Adrenal gland (tissue), 9 donors: ENCODE measurements at regions not wholly inside any gene's neighbourhood (a gene's known extent, or its start where the extent isn't known, plus 50 kb on each side); places are given as distances from the start of the nearest gene placed in this dataset.

Source experiments
- DNase-seq, 7 donors: peaks; one replicate each; pipeline ENCODE4 v3.0.0-alpha.2; 2019 to 2020
- H3K27ac ChIP-seq, 5 donors: fragments of 200-600 bp; sonication (generic) in 4 of 5; 1 replicate in 3 of 5; 2 replicates in 2 of 5; pipeline versions ENCODE4 v1.5.1 to v1.8.0; 2016 to 2020; ENCODE audit warnings: mild to moderate bottlenecking in 1 of 5
- H3K27me3 ChIP-seq: fragments of 200-600 bp; 2 replicates; pipeline ENCODE4 v1.8.0; 2021
- H3K36me3 ChIP-seq, 2 donors: fragments of 200-600 bp; replicated peaks in 1 of 2; 1 replicate in 1 of 2; 2 replicates in 1 of 2; pipeline versions ENCODE4 v1.5.1 to v1.8.0; 2018 to 2022
- H3K4me1 ChIP-seq, 2 donors: fragments of 200-600 bp; replicated peaks in 1 of 2; 1 replicate in 1 of 2; 2 replicates in 1 of 2; pipeline versions ENCODE4 v1.5.1 to v1.8.0; 2018 to 2021
- H3K4me3 ChIP-seq, 4 donors: fragments of 200-600 bp; sonication (generic) in 3 of 4; one replicate each; pipeline ENCODE4 v1.5.1; 2016 to 2018
- H3K9me3 ChIP-seq, 3 donors: fragments of 200-600 bp; sonication (generic) in 1 of 3; replicated peaks in 1 of 3; 1 replicate in 2 of 3; 2 replicates in 1 of 3; pipeline versions ENCODE4 v1.5.1 to v1.8.0; 2016 to 2021
- CTCF ChIP-seq, 6 experiments: fragments of 450-650 bp in 4 of 6; fragments of 200-600 bp in 2 of 6; sonication (generic) in 1 of 6; IDR thresholded peaks; 1 replicate in 5 of 6; 2 replicates in 1 of 6; pipeline versions ENCODE4 v1.5.1 to v1.8.0; 2016 to 2021; ENCODE audit warnings: antibody characterized with exemption in 6 of 6, mild to moderate bottlenecking in 2 of 6, moderate library complexity in 1 of 6
- POLR2A ChIP-seq, 2 donors: fragments of 450-650 bp; IDR thresholded peaks; one replicate each; pipeline ENCODE4 v1.6.1; 2017; ENCODE audit warnings: antibody characterized with exemption in 2 of 2, mild to moderate bottlenecking in 2 of 2, moderate library complexity in 1 of 2
- WGBS, 4 donors: extraction: QIAGEN DNeasy Blood & Tissue Kit in 2 of 4; methylation state at CpG; one replicate each; pipeline versions ENCODE4 v1.1.5 to v1.1.7; 2013 to 2017; 5-methylcytosine and 5-hydroxymethylcytosine counted together
- intact Hi-C, 2 donors: fragments of 100-400 bp; cut with DNase I; formaldehyde crosslinking; loops; one replicate each; pipeline versions ENCODE4 v1.14.1 to v1.15.0; 2022 to 2023
- donor health status: healthy with polysubstance abuse.
- donor health status: Bipolar disorder and iron deficiency.
- donor health status: DM: yes; HTN: yes; CAD: no.
- donor health status: DM: no; HTN: no; CAD: no.
- donor health status: DM: no; HTN: no; CAD: no.

DNA sequence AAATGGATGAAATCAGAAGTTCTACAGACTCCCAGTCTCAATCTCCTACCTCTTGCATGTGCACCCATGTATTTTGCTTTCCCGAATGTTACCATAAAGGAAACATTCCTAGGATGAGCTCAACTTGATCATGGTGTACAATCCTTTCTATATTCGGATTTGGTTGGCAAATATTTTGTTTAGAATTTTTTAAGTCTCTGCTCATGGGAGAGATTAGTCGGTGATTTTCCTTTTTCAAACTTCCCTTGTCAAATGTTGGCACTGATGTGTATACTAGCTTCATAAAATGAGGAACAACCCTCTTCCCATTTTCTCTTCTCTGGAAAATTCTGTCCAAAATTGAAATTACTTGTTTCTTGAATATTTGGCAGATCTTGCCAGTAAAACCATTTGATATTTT, 317.6 kb upstream of the RASGRP1 start:
- Histone ChIP-seq H3K27me3 (no peaks in the 10 kb centered on the region), H3K9me3 (no peaks in the 10 kb centered on the region), H3K36me3 (no peaks in the 10 kb centered on the region), H3K27ac (no peak overlapping the region), H3K4me3 (no peak overlapping the region), H3K4me1 (peaks cover 0 to 5% of the 10 kb centered on the region in 2 donors)
- WGBS, 4 donors: 72 to 75% (median 73%) methylated on average over 3 of the region's 3 CpGs
- DNase-seq: no peak
- no peak for TF ChIP-seq CTCF (IDR thresholded peaks at IDR 0.05)
- no peak for TF ChIP-seq POLR2A (IDR thresholded peaks at IDR 0.05)
- intact Hi-C loops: no loop called here

DNA sequence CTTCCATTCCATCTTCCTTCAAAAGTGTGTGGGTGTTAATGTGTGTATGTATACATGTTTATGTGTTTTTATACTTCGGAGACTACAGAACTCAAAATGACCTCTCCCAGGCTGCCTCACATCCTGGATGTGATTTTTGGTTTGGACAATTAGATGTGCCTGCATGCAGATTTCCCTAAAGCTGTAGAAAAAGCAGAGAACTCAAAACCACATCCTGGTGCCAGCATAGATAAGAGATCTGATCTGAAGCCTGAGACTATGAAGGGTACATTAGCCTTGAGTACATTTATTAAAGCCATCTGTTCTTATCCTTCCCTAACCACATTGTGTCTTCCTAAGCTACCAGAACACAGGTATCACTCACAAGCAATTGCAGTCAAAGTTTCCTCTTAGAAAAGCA, 319.4 kb upstream of the RASGRP1 start:
- DNase-seq: no peak
- Histone ChIP-seq H3K36me3 (no peaks in the 10 kb centered on the region), H3K9me3 (no peaks in the 10 kb centered on the region), H3K4me3 (no peak overlapping the region), H3K4me1 (peaks cover 0 to 5% of the 10 kb centered on the region in 2 donors), H3K27ac (no peak overlapping the region), H3K27me3 (no peaks in the 10 kb centered on the region)
- TF ChIP-seq CTCF (IDR thresholded peaks at IDR 0.05) (no peak), POLR2A (IDR thresholded peaks at IDR 0.05) (no peak)
- intact Hi-C loops: no loop called here
- WGBS, 4 donors: 31 to 66% (median 47%) methylated on average over 1 of the region's 1 CpG

DNA sequence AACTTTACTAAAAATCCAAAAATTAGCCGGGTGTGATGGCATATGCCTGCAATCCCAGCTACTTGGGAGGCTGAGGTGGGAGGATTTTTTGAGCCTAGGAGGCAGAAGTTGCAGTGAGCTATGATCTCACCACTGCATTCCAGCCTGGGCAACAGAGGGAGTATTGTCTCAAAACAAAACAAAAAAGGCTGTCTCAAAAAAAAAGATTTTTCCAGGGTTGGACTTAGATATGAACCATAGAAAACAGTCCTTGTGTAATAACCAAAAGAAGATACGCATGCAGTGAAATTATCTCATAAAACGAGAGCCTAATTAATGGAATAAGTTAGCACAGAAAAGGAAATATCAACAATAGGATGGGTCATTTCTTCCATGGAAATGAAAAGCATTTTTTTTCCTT, 320.4 kb upstream of the RASGRP1 start:
- 70 to 75% (median 72%) methylated on average over 3 of the region's 3 CpGs for WGBS, 4 donors
- H3K4me3 ChIP-seq: no peak overlapping the region
- H3K9me3 ChIP-seq: no peaks in the 10 kb centered on the region
- no peaks in the 10 kb centered on the region for H3K36me3 ChIP-seq
- peaks cover 0 to 5% of the 10 kb centered on the region in 2 donors for H3K4me1 ChIP-seq
- intact Hi-C loops: no loop called here
- no peaks in the 10 kb centered on the region for H3K27me3 ChIP-seq
- no peak for DNase-seq
- no peak overlapping the region for H3K27ac ChIP-seq
- TF ChIP-seq POLR2A (IDR thresholded peaks at IDR 0.05): no peak
- TF ChIP-seq CTCF (IDR thresholded peaks at IDR 0.05): no peak

- Histone ChIP-seq H3K36me3 (no peaks in the 10 kb centered on the region), H3K27ac (no peak overlapping the region), H3K9me3 (no peaks in the 10 kb centered on the region), H3K27me3 (no peaks in the 10 kb centered on the region), H3K4me1 (peaks cover 0 to 5% of the 10 kb centered on the region in 2 donors), H3K4me3 (no peak overlapping the region)
- TF ChIP-seq POLR2A (IDR thresholded peaks at IDR 0.05) (no peak), CTCF (IDR thresholded peaks at IDR 0.05) (no peak)
- intact Hi-C loops: no loop called here
- WGBS, 4 donors: 55 to 74% (median 66%) methylated on average over 4 of the region's 4 CpGs
- no peak for DNase-seq
These were observed 320.9 kb upstream of the RASGRP1 start for GRCh38 chr15:38885471-38885952.
